HG02642 (cell line): ENCODE measurements at regions not wholly inside any gene's neighbourhood (a gene's known extent, or its start where the extent isn't known, plus 50 kb on each side); places are given as distances from the start of the nearest gene placed in this dataset.
"Not testable (repeated sequence)": the region's sequence is repeated elsewhere in the genome, so short reads cannot be mapped to it uniquely, and the experiment has no call there.

Experiments
- ATAC-seq: cut with Tn5 transposase; IDR thresholded peaks from one replicate; pipeline ENCODE4 v1.9.1; 2021; ENCODE audit warnings: mild to moderate bottlenecking; ENCODE audit not compliant: unreplicated experiment, poor library complexity

DNA sequence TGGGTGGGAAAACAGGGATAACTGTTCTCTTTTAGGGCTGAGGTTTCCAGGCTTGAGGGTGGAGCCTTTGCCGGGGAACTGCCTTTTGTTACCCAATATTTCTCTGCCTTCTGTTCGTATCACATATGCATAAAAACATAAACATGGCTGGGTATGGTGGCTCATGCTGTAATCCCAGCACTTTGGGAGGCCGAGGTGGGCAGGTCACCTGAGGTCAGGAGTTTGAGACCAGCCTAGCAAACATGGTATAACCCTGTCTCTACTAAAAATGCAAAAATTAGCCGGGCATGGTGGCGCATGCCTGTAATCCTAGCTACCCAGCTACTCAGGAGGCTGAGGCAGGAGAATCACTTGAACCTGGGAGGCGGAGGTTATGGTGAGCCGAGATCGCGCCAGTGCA is 60.2 kb upstream of the SHANK2 start:
- not testable (repeated sequence) for ATAC-seq

DNA sequence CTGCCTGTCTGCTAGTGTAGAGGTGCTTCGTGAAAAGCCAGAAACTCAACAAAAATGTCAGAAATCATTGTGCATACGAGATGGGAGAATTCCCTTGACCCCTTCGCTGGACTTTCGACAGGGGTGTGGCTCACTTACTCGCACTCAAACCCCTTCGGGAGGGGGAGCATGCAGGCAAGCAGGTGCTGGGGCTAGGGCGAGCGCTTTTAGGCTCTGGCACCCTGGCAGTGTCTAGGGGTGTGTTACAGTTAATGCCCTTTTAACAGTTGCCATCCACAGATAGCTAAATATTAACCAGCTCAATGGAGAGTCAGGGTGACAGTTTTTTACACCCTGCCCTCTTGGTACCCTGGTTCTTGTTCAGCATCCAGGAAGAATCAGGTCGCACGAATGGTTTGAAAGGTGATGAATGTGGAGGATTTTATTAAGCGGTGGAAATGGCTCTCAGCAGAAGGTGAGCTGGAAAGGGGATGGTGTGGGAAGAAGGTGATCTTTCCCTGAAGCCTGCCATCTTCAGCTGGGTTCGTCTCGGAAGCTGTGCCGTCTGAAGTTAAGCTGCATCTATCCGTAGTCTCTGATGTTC is 59.6 kb upstream of the SHANK2 start:
- ATAC-seq, result no peak

DNA sequence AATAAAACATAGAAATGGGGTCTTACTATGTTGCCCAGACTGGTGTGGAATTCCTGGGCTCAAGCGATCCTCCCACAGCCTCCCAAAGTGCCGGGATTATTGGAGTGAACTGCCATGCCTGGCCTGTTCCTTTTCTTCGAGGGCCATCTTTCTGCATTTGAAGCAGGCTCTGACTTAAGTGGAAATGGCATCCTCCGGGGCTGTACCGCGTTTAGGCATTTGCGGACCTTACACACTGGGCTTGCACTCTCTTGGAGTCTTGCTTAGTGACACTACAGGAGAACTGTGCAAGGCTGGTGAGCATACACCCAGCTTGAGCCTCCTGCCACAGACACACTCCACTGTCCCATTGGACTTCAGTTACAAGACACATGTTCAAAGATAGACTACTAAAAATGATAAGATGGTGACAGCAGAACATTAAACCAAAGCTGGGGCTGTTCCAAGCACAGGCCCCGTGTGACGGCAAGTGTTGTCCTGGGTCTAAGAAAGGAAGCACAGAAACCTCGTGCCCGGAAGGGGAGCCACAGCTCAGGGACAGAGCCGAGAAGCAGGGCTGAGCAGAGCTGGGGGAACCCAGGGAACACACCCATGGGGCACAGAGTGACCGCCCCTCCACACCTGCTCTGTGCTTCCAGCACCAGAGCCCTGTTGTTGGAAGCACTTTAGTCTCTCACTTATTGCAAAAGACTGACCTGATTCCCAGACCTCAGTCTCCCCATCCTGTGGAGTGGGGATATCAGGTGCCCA is 59.0 kb upstream of the SHANK2 start:
- no peak for ATAC-seq

DNA sequence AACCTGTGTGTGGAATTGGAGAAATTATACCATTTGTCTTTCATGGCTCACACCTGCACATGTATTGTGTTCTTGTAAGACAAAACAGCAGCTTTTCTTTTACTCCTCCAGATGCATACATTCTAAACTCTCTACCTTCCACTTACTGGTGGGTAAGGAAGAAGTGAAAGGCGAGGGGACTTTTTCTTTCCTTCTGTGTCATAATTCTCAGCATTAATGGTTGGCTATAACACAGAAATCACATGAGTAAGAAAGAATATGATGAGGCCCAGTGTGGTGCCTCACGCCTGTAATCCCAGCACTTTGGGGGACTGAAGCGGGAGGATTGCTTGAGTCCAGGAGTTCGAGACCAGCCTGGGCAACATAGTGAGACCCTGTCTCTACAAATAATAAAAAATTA is 57.8 kb upstream of the SHANK2 start:
- ATAC-seq, result no peak

DNA sequence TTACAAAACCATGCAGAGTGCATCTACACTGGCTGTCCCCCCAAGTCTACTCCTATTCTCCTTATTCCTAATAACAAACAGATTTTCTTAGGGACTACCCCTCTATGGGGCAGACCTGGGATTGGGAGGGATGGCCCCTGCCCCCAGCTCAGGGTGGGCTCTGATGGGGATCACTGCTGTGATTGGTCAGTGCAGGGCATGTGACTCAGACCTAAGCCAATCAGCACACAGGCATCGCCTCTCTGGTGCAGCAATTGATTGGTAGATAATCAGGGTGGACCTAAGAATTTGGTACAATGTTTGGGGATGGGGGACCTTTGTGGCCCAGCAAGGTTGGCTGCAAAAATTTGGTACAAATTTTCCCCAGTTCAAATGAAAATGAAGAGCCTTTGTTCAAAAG is 57.2 kb upstream of the SHANK2 start:
- ATAC-seq, result no peak

DNA sequence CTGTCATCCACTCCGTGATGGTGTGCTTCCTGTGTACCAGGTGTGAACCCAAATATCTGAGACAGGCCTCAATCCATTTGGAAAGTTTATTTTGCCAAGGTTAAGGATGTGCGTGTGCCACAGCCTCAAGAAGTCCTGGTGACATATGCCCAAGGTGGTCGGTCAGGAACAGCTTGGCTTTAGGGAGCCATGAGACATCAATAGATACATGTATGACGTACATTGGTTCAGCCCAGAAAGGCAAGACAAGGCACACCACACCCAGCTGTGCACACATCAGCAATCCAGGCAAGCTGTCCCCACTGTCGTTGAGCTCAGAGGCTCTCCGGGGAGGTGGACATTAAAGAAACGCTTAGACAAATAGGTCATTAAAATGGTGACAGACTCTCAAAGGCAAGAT is 56.8 kb upstream of the SHANK2 start:
- ATAC-seq, result no peak

DNA sequence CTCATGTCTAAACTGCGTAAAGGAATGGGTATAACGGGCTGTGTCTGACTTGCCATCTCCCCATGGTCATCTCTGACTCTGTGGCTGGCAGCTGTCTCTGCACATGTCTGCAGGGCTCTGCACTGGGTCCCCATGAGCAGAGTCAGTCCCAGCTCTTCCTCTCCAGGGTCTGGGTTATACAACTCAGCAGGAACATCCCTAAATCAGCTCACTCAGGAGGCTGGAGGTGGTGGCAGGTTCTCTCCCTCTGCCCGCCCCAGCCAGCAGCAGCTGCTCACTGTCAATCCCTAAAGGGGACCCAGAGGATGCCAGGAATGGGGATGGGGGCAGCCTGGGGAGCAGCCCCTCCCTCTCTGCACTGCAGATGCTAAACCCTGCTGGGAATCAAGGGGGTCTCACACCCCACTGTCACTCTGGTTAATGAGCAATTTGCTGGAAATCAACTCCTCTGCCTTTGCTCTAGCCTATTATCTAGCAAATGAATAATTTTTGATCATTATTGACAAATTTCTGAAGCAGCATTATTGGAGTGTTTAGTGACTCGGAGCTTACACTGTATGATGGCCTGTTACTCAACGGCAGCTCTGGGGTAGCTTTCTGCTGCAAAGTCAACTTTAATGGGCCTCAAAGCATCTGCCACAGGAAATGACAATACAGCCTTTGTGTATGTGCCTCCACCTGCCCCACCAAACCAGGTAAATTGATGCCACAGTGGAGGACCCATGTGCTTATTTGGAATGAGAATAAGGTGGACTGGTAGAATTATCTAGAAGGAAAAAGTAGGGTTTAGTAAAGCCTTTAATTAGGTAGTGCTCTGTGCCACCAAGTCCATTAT is 55.7 kb upstream of the SHANK2 start:
- ATAC-seq, result no peak

DNA sequence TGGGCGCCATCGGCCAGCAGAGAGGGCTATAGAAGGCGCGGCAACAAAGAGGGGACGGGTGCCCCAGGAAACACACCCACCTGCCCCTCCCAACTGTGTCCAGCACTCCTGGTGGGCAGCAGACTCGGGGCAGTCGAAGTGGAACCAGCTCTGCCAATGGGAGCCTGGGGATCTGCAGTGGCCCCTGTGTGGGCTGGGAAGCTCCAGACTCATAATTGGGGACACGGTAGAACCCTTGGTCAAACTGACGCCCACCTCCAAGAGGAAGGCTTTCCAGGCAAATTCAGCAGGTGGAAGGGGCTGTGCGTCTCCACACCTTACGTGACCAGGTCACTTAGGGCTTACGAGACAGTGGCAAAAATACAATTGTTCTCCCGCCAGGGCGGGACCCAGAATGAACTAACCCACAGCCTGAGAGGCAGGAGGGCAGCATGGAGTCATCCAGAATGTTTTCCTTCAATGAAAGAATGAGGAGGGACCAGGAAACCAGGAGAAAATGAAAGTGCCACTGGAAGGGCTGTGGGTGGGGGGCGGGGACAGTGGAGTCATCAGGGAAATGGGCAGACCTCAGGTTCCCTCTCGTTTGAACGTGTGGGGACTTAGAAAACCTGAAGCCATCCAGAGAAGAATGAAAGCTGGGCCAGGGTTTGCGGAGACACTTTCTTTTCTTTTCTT is 53.2 kb upstream of the SHANK2 start:
- no peak for ATAC-seq

DNA sequence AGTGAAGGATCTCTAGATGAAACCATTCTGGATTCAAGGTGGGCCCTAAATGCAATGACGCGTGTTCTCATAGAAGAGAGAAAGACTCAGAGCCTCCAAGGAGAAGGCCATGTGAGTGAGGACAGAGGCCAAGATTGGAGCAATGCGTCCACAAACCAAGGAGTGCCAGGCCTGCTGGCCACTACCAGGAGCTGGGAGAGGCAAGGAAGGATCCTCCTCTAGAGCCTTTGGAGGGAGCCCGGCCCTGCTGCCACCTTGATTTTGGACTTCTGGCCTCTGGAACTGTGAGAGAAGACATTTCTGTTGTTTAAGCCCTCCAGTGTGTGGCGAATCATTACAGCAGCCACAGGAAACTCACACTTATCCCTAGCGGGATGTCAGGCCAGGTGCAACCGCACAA is 52.7 kb upstream of the SHANK2 start:
- no peak for ATAC-seq

DNA sequence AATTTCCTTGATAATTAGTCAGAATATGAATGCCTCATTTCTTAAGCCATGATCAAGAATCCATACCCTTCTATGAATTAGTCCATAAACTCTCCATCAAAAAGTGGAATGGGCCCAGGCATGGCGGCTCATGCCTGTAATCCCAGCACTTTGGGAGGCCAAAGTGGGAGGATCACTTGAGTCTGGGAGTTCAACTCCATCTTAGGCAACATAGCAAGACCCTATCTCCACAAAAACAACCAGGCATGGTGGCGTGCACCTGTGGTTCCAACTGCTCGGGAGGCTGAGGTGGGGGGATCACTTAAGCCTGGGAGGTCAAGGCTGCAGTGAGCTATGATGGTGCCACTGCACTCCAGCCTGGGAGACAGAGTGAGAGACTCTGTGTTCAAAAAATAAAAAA is 52.1 kb upstream of the SHANK2 start:
- no peak for ATAC-seq

DNA sequence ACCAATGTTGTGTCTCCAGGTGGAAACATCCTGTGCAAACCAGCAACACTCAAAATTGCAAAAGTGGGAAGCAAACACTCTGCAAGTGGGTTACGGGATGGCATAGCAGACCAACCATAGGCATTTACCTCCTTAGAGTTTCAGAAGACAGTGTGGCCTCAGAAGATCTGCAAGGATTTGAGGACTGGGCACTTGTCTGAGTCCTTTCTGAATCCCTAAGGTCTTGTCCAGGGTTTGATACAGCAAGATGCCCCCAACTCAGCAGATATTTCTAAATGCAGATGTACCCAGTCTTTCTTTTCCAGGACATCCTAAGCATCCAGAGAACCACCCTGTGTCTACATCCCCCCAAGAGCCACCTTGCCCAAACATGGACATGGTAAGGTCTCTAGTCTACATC is 51.7 kb upstream of the SHANK2 start:
- ATAC-seq, result no peak

DNA sequence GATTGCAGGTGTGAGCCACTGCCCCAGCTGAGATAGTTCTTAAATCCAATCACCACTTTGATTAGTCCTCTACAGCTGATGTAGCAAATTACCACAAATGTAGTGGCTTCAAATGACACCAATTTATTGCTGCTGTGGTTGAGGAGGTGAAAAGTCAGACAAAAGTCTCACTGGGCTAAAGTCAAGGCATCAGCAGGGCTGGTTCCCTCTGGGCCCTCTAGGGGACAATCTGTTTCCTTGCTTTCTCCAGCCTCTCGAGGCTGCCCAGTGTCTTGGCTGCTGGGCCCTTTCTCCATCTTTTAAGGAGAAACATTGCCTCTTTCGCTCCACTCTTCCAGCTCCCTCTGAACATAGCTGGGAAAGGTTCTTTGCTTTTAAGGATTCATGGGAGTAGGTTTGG is 50.5 kb upstream of the SHANK2 start:
- no peak for ATAC-seq

DNA sequence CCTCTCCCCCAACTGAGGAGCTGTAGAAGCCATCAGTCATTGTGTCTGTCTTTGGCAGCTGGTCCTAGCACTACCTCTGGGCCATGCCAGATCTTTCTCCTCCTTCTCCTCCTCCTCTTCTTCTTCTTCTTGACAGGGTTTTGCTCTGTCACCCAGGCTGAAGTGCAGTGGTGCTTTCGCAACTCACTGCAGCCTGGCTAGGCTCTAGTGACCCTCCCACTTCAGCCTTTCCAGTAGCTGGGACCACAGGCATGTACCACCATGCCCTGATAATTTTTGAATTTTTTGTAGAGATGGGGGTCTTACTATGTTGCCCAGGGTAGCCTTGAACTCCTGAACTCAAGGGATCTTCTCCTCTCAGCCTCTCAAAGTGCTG is 50.1 kb upstream of the SHANK2 start:
- no peak for ATAC-seq
